GM12878 (cell line): ENCODE measurements at regions not wholly inside any gene's neighbourhood (a gene's known extent, or its start where the extent isn't known, plus 50 kb on each side); places are given as distances from the start of the nearest gene placed in this dataset.

Experiments used
- ATAC-seq: fragments of 200-7000 bp; cut with Tn5 transposase; 3 replicates; pipeline ENCODE4 v1.9.1; 2020; ENCODE audit warnings: mild to moderate bottlenecking, moderate library complexity
- BruUV-seq: library from RNA; stranded (reverse); fragments of 400-500 nt; replicated peaks from 2 replicates; lab custom pipeline; 2021; lab: Mats Ljungman, UMichigan
- CTCF ChIA-PET: fragments of 300-600 bp; sonication (Branson Sonifier 250); formaldehyde crosslinking; extraction: SDS; loops from one replicate; lab custom pipeline; 2021; ENCODE audit warnings: inconsistent platforms; lab: Yijun Ruan, JAX
- POLR2A ChIA-PET: fragments of 350-600 bp; formaldehyde crosslinking; extraction: SDS; loops from one replicate; lab custom pipeline; 2021; ENCODE audit warnings: inconsistent platforms; lab: Charles Lee
- RAD21 ChIA-PET: fragments of 300-600 bp; sonication (Branson Sonifier 250); formaldehyde crosslinking; loops from one replicate; lab custom pipeline; 2023; ENCODE audit warnings: antibody characterized with exemption; ENCODE audit not compliant: unreplicated experiment; lab: Charles Lee
- SMC1A ChIA-PET: fragments of 300-600 bp; sonication (Branson Sonifier 250); formaldehyde crosslinking; loops from one replicate; lab custom pipeline; 2023; ENCODE audit not compliant: unreplicated experiment, uncharacterized antibody; lab: Charles Lee
- DNase-seq: peaks from one replicate; pipeline ENCODE4 v3.0.0-alpha.2; 2011; ENCODE audit warnings: low read depth, low spot score
- FAIRE-seq: peaks from 3 replicates; lab custom pipeline; 2011; peaks lifted over from hg19 to GRCh38; lab: Jason Lieb, UNC
- H2AFZ ChIP-seq: 2 replicates; pipeline ENCODE4 v1.6.0; 2011; ENCODE audit warnings: low read depth, low read length, control low read depth; ENCODE audit not compliant: control insufficient read depth
- H3K27ac ChIP-seq: 2 replicates; pipeline ENCODE4 v1.5.1; 2011; ENCODE audit warnings: control low read depth; ENCODE audit not compliant: control insufficient read depth, insufficient read depth
- H3K27me3 ChIP-seq, 2 experiments: replicated peaks in 1 of 2; 2 replicates each; pipeline versions ENCODE4 v1.6.0 to v1.6.1; 2011; ENCODE audit warnings: low read length in 1 of 2; ENCODE audit not compliant: control insufficient read depth in 2 of 2, insufficient read depth in 2 of 2
- H3K36me3 ChIP-seq, 2 experiments: 2 replicates each; pipeline ENCODE4 v1.5.1; 2011; ENCODE audit warnings: low read length in 1 of 2; ENCODE audit not compliant: control insufficient read depth in 2 of 2, insufficient read depth in 2 of 2
- H3K4me1 ChIP-seq: 2 replicates; pipeline ENCODE4 v1.6.1; 2011; ENCODE audit warnings: mild to moderate bottlenecking, low read length, moderate library complexity, mixed read lengths; ENCODE audit not compliant: control insufficient read depth, insufficient read depth
- H3K4me2 ChIP-seq: 2 replicates; pipeline ENCODE4 v1.6.0; 2011; ENCODE audit warnings: control low read depth; ENCODE audit not compliant: control insufficient read depth, insufficient read depth
- H3K4me3 ChIP-seq: fragments of 200-600 bp; sonication (generic); 2 replicates; pipeline ENCODE4 v1.5.1; 2016
- H3K79me2 ChIP-seq: 2 replicates; pipeline ENCODE4 v1.6.0; 2011; ENCODE audit warnings: low read length; ENCODE audit not compliant: control insufficient read depth, insufficient read depth
- H3K9ac ChIP-seq: 2 replicates; pipeline ENCODE4 v1.8.0; 2011; ENCODE audit warnings: low read length, control low read depth, mixed read lengths; ENCODE audit not compliant: control insufficient read depth, insufficient read depth
- H3K9me3 ChIP-seq: replicated peaks from 3 replicates; pipeline ENCODE4 v1.5.1; 2011; ENCODE audit warnings: mild to moderate bottlenecking, low read length; ENCODE audit not compliant: control insufficient read depth, insufficient read depth
- H4K20me1 ChIP-seq: 2 replicates; pipeline ENCODE4 v1.6.0; 2011; ENCODE audit not compliant: control insufficient read depth, insufficient read depth
- CBFB ChIP-seq: IDR thresholded peaks from 2 replicates; pipeline ENCODE4 v1.6.1; 2016; ENCODE audit warnings: antibody characterized with exemption, low read depth
- CREM ChIP-seq: IDR thresholded peaks from 2 replicates; pipeline ENCODE4 v1.6.1; 2014; ENCODE audit warnings: antibody characterized with exemption, low read depth
- CUX1 ChIP-seq: IDR thresholded peaks from 2 replicates; pipeline ENCODE4 v1.6.1; 2012; ENCODE audit warnings: improper control_type of control experiment, low read depth, low read length; ENCODE audit not compliant: insufficient replicate concordance
- HDAC6 ChIP-seq: fragments of 200-600 bp; sonication (generic); IDR thresholded peaks from one replicate; pipeline ENCODE4 v1.8.0; 2017; ENCODE audit warnings: antibody characterized with exemption; ENCODE audit not compliant: unreplicated experiment
- KDM1A ChIP-seq: fragments of 200-600 bp; sonication (generic); IDR thresholded peaks from 2 replicates; pipeline ENCODE4 v1.6.1; 2016; ENCODE audit warnings: borderline replicate concordance
- MTA2 ChIP-seq: fragments of 450-650 bp; IDR thresholded peaks from 2 replicates; pipeline ENCODE4 v1.6.1; 2016; ENCODE audit warnings: low read depth, mild to moderate bottlenecking, moderate library complexity
- NFYA ChIP-seq: IDR thresholded peaks from 2 replicates; pipeline ENCODE4 v1.6.1; 2011; ENCODE audit warnings: low read depth, mild to moderate bottlenecking, low read length, improper control_type of control experiment, borderline replicate concordance
- NR2F1 ChIP-seq: fragments of 450-650 bp; conservative IDR thresholded peaks from 2 replicates; pipeline ENCODE4 v1.6.1; 2017; ENCODE audit warnings: mild to moderate bottlenecking
- SPI1 ChIP-seq: IDR thresholded peaks from 2 replicates; pipeline ENCODE4 v1.6.1; 2011; ENCODE audit warnings: low read depth, mild to moderate bottlenecking, low read length, moderate library complexity, borderline replicate concordance; ENCODE audit not compliant: insufficient read depth
- SREBF2 ChIP-seq: IDR thresholded peaks from 2 replicates; pipeline ENCODE4 v1.6.1; 2012; ENCODE audit warnings: mild to moderate bottlenecking, low read length
- TAF1 ChIP-seq: IDR thresholded peaks from 2 replicates; pipeline ENCODE4 v1.6.1; 2011; ENCODE audit warnings: mild to moderate bottlenecking, low read depth, low read length, borderline replicate concordance
- TARDBP ChIP-seq: IDR thresholded peaks from 2 replicates; pipeline ENCODE4 v1.6.1; 2016; ENCODE audit warnings: borderline replicate concordance
- ZNF217 ChIP-seq: fragments of 450-650 bp; IDR thresholded peaks from 2 replicates; pipeline ENCODE4 v1.6.1; 2017; ENCODE audit warnings: antibody characterized with exemption, mild to moderate bottlenecking
- ZSCAN29 ChIP-seq: fragments of 450-650 bp; IDR thresholded peaks from 2 replicates; pipeline ENCODE4 v1.6.1; 2017; ENCODE audit warnings: mild to moderate bottlenecking, moderate library complexity
- ZZZ3 ChIP-seq: IDR thresholded peaks from 2 replicates; pipeline ENCODE4 v1.6.1; 2011; ENCODE audit warnings: low read depth; ENCODE audit not compliant: control insufficient read depth, insufficient read length
- WGBS: methylation state at CpG from one replicate; pipeline ENCODE4 v1.1.6; 2016; ENCODE audit warnings: low lambda C conversion rate; ENCODE audit not compliant: insufficient replicate concordance, insufficient coverage; ENCODE audit errors: missing lambda C conversion rate; 5-methylcytosine and 5-hydroxymethylcytosine counted together
- in situ Hi-C: fragments of 300-500 bp; cut with MboI; formaldehyde crosslinking; loops from 9 replicates; pipeline ENCODE4 v1.14.3; 2018; ENCODE audit warnings: mixed read lengths
- intact Hi-C: fragments of 100-400 bp; cut with micrococcal nuclease; formaldehyde crosslinking; loops from one replicate; pipeline ENCODE4 v1.14.2; 2022; ENCODE audit not compliant: unreplicated experiment

GRCh38 chr9:75658301-75658905, 232.1 kb upstream of the PCSK5 start:
- BruUV-seq, result no TSS peak

More at GRCh38 chr9:75658301-75658905, 232.1 kb upstream of the PCSK5 start:
- Histone ChIP-seq H3K36me3 (no peaks in the 10 kb centered on the region), H3K4me2 (no peak overlapping the region), H3K9ac (no peak overlapping the region), H3K4me1 (no peaks in the 10 kb centered on the region), H4K20me1 (no peaks in the 10 kb centered on the region), H2AFZ (no peak overlapping the region), H3K27ac (no peak overlapping the region), H3K9me3 (no peaks in the 10 kb centered on the region), H3K79me2 (no peaks in the 10 kb centered on the region), H3K4me3 (no peak overlapping the region), H3K27me3 (no peaks in the 10 kb centered on the region)
- ChIA-PET CTCF (no interaction called here), RAD21 (no interaction called here), SMC1A (interaction anchor here (1.0 kb wide), 1 partner anchor 14 kb away, joined by 3 read pairs; no protein-coding TSS in a partner anchor), POLR2A (no interaction called here)
- in situ Hi-C loops (no loop called here), intact Hi-C loops (no loop called here)
- ATAC-seq (no peak), FAIRE-seq (no peak), DNase-seq (no peak)
- WGBS, result 23% methylated on average over 7 of the region's 9 CpGs
- TF ChIP-seq MTA2 (no peak), CBFB (no peak), NR2F1 (no peak), HDAC6 (no peak), SREBF2 (no peak), KDM1A (no peak), ZNF217 (no peak), CUX1 (no peak), TAF1 (no peak), CREM (no peak), SPI1 (no peak), ZZZ3 (no peak), TARDBP (no peak), ZSCAN29 (no peak), NFYA (no peak)
